WTC11 (cell line): ENCODE measurements at regions not wholly inside any gene's neighbourhood (a gene's known extent, or its start where the extent isn't known, plus 50 kb on each side); places are given as distances from the start of the nearest gene placed in this dataset.

Source experiments
- FOXJ3 ChIP-seq: sonication (generic); formaldehyde crosslinking; IDR thresholded peaks from 2 replicates; pipeline ENCODE4 v1.9.0; 2021; ENCODE audit warnings: missing genetic modification reagents, mild to moderate bottlenecking, borderline replicate concordance
- MXD4 ChIP-seq: fragments of 250-450 bp; sonication (Bioruptor Pico); IDR thresholded peaks from 2 replicates; pipeline ENCODE4 v1.8.0; 2021; ENCODE audit warnings: mild to moderate bottlenecking, moderate library complexity, borderline replicate concordance
- NR1H2 ChIP-seq: sonication (generic); formaldehyde crosslinking; IDR thresholded peaks from 2 replicates; pipeline ENCODE4 v1.9.0; 2021; ENCODE audit warnings: mild to moderate bottlenecking, moderate library complexity, missing genetic modification reagents
- NR2C2 ChIP-seq: sonication (generic); formaldehyde crosslinking; IDR thresholded peaks from 2 replicates; pipeline ENCODE4 v1.8.0; 2022; ENCODE audit warnings: mild to moderate bottlenecking, missing genetic modification reagents
- ZNF121 ChIP-seq: sonication (generic); formaldehyde crosslinking; IDR thresholded peaks from 2 replicates; pipeline ENCODE4 v1.8.0; 2023; ENCODE audit warnings: missing genetic modification reagents
- ZNF416 ChIP-seq: fragments of 250-450 bp; sonication (Bioruptor Pico); IDR thresholded peaks from 2 replicates; pipeline ENCODE4 v1.9.0; 2021; ENCODE audit warnings: mild to moderate bottlenecking, inconsistent platforms
- TF ChIP-seq, protein P1 (sequence below): fragments of 200-600 bp; IDR thresholded peaks from 2 replicates; pipeline ENCODE4 v1.8.0; 2022; ENCODE audit warnings: antibody characterized with exemption
- TF ChIP-seq, protein P2 (sequence below): sonication (generic); formaldehyde crosslinking; IDR thresholded peaks from 2 replicates; pipeline ENCODE4 v1.8.1; 2023; ENCODE audit warnings: mild to moderate bottlenecking, missing genetic modification reagents, borderline replicate concordance
- TF ChIP-seq, protein P3 (sequence below): sonication (generic); formaldehyde crosslinking; IDR thresholded peaks from 2 replicates; pipeline ENCODE4 v1.8.0; 2022; ENCODE audit warnings: mild to moderate bottlenecking, missing genetic modification reagents
- TF ChIP-seq, protein P4 (sequence below): fragments of 250-450 bp; sonication (Bioruptor Pico); IDR thresholded peaks from 2 replicates; pipeline ENCODE4 v2.1.2; 2022; ENCODE audit warnings: mild to moderate bottlenecking, moderate library complexity
- TF ChIP-seq, protein P5 (sequence below): sonication (generic); formaldehyde crosslinking; IDR thresholded peaks from 2 replicates; pipeline ENCODE4 v1.8.0; 2023; ENCODE audit warnings: missing genetic modification reagents
- TF ChIP-seq, protein P6 (sequence below): sonication (generic); formaldehyde crosslinking; conservative IDR thresholded peaks from 2 replicates; pipeline ENCODE4 v1.8.1; 2023; ENCODE audit warnings: mild to moderate bottlenecking, low read depth, missing genetic modification reagents, moderate library complexity
- TF ChIP-seq, protein P7 (sequence below): sonication (generic); formaldehyde crosslinking; IDR thresholded peaks from 2 replicates; pipeline ENCODE4 v1.8.0; 2022; ENCODE audit warnings: mild to moderate bottlenecking, missing genetic modification reagents

DNA sequence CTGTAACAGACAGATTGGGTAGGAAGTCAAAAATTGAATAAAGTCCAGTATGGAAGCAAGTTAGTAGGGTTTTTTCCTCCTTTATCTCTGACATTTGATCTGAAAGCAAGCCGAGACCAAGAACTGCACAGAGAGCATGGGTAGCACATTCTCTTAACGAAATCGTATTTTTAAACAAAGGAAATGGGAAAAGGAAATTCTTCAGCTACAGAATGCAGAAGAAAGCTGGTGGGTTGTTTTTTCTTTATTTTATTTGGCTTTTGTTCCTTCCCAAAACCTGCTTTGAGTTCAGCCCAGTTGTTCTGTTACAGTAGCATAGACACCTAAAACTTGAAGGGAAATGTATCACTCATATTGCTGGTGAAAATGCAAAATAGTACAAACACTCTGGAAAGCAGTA, 397.0 kb downstream of the GBE1 start:
- TF ChIP-seq, protein P1, sequence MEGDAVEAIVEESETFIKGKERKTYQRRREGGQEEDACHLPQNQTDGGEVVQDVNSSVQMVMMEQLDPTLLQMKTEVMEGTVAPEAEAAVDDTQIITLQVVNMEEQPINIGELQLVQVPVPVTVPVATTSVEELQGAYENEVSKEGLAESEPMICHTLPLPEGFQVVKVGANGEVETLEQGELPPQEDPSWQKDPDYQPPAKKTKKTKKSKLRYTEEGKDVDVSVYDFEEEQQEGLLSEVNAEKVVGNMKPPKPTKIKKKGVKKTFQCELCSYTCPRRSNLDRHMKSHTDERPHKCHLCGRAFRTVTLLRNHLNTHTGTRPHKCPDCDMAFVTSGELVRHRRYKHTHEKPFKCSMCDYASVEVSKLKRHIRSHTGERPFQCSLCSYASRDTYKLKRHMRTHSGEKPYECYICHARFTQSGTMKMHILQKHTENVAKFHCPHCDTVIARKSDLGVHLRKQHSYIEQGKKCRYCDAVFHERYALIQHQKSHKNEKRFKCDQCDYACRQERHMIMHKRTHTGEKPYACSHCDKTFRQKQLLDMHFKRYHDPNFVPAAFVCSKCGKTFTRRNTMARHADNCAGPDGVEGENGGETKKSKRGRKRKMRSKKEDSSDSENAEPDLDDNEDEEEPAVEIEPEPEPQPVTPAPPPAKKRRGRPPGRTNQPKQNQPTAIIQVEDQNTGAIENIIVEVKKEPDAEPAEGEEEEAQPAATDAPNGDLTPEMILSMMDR: no peak
- TF ChIP-seq, protein P2, sequence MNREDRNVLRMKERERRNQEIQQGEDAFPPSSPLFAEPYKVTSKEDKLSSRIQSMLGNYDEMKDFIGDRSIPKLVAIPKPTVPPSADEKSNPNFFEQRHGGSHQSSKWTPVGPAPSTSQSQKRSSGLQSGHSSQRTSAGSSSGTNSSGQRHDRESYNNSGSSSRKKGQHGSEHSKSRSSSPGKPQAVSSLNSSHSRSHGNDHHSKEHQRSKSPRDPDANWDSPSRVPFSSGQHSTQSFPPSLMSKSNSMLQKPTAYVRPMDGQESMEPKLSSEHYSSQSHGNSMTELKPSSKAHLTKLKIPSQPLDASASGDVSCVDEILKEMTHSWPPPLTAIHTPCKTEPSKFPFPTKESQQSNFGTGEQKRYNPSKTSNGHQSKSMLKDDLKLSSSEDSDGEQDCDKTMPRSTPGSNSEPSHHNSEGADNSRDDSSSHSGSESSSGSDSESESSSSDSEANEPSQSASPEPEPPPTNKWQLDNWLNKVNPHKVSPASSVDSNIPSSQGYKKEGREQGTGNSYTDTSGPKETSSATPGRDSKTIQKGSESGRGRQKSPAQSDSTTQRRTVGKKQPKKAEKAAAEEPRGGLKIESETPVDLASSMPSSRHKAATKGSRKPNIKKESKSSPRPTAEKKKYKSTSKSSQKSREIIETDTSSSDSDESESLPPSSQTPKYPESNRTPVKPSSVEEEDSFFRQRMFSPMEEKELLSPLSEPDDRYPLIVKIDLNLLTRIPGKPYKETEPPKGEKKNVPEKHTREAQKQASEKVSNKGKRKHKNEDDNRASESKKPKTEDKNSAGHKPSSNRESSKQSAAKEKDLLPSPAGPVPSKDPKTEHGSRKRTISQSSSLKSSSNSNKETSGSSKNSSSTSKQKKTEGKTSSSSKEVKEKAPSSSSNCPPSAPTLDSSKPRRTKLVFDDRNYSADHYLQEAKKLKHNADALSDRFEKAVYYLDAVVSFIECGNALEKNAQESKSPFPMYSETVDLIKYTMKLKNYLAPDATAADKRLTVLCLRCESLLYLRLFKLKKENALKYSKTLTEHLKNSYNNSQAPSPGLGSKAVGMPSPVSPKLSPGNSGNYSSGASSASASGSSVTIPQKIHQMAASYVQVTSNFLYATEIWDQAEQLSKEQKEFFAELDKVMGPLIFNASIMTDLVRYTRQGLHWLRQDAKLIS (CRISPR knock-in tag): no peak
- no peak for TF ChIP-seq NR2C2
- no peak for TF ChIP-seq ZNF416 (CRISPR knock-in tag)
- TF ChIP-seq, protein P3, sequence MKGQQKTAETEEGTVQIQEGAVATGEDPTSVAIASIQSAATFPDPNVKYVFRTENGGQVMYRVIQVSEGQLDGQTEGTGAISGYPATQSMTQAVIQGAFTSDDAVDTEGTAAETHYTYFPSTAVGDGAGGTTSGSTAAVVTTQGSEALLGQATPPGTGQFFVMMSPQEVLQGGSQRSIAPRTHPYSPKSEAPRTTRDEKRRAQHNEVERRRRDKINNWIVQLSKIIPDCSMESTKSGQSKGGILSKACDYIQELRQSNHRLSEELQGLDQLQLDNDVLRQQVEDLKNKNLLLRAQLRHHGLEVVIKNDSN (CRISPR knock-in tag): no peak
- TF ChIP-seq, protein P4, sequence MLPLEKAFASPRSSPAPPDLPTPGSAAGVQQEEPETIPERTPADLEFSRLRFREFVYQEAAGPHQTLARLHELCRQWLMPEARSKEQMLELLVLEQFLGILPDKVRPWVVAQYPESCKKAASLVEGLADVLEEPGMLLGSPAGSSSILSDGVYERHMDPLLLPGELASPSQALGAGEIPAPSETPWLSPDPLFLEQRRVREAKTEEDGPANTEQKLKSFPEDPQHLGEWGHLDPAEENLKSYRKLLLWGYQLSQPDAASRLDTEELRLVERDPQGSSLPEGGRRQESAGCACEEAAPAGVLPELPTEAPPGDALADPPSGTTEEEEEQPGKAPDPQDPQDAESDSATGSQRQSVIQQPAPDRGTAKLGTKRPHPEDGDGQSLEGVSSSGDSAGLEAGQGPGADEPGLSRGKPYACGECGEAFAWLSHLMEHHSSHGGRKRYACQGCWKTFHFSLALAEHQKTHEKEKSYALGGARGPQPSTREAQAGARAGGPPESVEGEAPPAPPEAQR (CRISPR knock-in tag): no peak
- TF ChIP-seq ZNF121: no peak
- TF ChIP-seq, protein P5, sequence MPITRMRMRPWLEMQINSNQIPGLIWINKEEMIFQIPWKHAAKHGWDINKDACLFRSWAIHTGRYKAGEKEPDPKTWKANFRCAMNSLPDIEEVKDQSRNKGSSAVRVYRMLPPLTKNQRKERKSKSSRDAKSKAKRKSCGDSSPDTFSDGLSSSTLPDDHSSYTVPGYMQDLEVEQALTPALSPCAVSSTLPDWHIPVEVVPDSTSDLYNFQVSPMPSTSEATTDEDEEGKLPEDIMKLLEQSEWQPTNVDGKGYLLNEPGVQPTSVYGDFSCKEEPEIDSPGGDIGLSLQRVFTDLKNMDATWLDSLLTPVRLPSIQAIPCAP (CRISPR knock-in tag): no peak
- TF ChIP-seq MXD4 (CRISPR knock-in tag): no peak
- TF ChIP-seq NR1H2 (CRISPR knock-in tag): no peak
- TF ChIP-seq, protein P6, sequence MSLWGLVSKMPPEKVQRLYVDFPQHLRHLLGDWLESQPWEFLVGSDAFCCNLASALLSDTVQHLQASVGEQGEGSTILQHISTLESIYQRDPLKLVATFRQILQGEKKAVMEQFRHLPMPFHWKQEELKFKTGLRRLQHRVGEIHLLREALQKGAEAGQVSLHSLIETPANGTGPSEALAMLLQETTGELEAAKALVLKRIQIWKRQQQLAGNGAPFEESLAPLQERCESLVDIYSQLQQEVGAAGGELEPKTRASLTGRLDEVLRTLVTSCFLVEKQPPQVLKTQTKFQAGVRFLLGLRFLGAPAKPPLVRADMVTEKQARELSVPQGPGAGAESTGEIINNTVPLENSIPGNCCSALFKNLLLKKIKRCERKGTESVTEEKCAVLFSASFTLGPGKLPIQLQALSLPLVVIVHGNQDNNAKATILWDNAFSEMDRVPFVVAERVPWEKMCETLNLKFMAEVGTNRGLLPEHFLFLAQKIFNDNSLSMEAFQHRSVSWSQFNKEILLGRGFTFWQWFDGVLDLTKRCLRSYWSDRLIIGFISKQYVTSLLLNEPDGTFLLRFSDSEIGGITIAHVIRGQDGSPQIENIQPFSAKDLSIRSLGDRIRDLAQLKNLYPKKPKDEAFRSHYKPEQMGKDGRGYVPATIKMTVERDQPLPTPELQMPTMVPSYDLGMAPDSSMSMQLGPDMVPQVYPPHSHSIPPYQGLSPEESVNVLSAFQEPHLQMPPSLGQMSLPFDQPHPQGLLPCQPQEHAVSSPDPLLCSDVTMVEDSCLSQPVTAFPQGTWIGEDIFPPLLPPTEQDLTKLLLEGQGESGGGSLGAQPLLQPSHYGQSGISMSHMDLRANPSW: no peak
- TF ChIP-seq, protein P7, sequence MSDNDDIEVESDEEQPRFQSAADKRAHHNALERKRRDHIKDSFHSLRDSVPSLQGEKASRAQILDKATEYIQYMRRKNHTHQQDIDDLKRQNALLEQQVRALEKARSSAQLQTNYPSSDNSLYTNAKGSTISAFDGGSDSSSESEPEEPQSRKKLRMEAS (CRISPR knock-in tag): no peak
- no peak for TF ChIP-seq FOXJ3 (CRISPR knock-in tag)
